ENCODE measurements at regions not wholly inside any gene's neighbourhood (a gene's known extent, or its start where the extent isn't known, plus 50 kb on each side); places are given as distances from the start of the nearest gene placed in this dataset.

- TF ChIP-seq CTCF (IDR thresholded peaks at IDR 0.05; ENCODE audit: poor library complexity, severe bottlenecking) (no peak), EZH2 (IDR thresholded peaks at IDR 0.05; ENCODE audit: borderline replicate concordance, insufficient read depth, low read length, poor library complexity, severe bottlenecking) (no peak), REST (IDR thresholded peaks at IDR 0.05; ENCODE audit: borderline replicate concordance) (no peak)
Measured at GRCh38 chr3:25191673-25192072, 236.4 kb upstream of the RARB start.
